Prostate gland (tissue), 2 donors: ENCODE measurements at regions not wholly inside any gene's neighbourhood (a gene's known extent, or its start where the extent isn't known, plus 50 kb on each side); places are given as distances from the start of the nearest gene placed in this dataset.

Experiments used
- DNase-seq: peaks from one replicate; pipeline ENCODE4 v3.0.0-alpha.2; 2019; ENCODE audit warnings: low spot score
- H3K27ac ChIP-seq, 2 donors: fragments of 200-600 bp; sonication (generic); 2 replicates each; pipeline ENCODE4 v1.5.1; 2017 to 2019
- H3K27me3 ChIP-seq: fragments of 200-600 bp; sonication (generic); replicated peaks from 2 replicates; pipeline ENCODE4 v1.5.1; 2019; ENCODE audit not compliant: insufficient read depth
- H3K36me3 ChIP-seq, 2 donors: fragments of 200-600 bp; sonication (generic); 1 replicate in 1 of 2; 2 replicates in 1 of 2; pipeline versions ENCODE4 v1.5.1 to v1.8.1; 2017 to 2019
- H3K4me1 ChIP-seq: fragments of 200-600 bp; sonication (generic); replicated peaks from 2 replicates; pipeline ENCODE4 v1.5.1; 2019
- H3K4me3 ChIP-seq, 2 donors: fragments of 200-600 bp; sonication (generic); 2 replicates each; pipeline ENCODE4 v1.5.1; 2017 to 2019
- H3K9me3 ChIP-seq: fragments of 200-600 bp; sonication (generic); 2 replicates; pipeline ENCODE4 v1.5.1; 2017
- CTCF ChIP-seq, 4 experiments: fragments of 200-600 bp in 2 of 4; fragments of 450-650 bp in 2 of 4; sonication (generic) in 2 of 4; IDR thresholded peaks; 1 replicate in 3 of 4; 2 replicates in 1 of 4; pipeline ENCODE4 v1.5.1; 2016 to 2019; ENCODE audit warnings: antibody characterized with exemption in 4 of 4, mild to moderate bottlenecking in 2 of 4, moderate library complexity in 2 of 4
- POLR2A ChIP-seq: fragments of 450-650 bp; IDR thresholded peaks from one replicate; pipeline ENCODE4 v1.6.1; 2016; ENCODE audit warnings: antibody characterized with exemption, mild to moderate bottlenecking
- POLR2AphosphoS5 ChIP-seq: sonication (generic); formaldehyde crosslinking; IDR thresholded peaks from one replicate; pipeline ENCODE4 v1.6.1; 2017; ENCODE audit warnings: antibody characterized with exemption
- WGBS: methylation state at CpG from one replicate; pipeline ENCODE4 v1.1.5; 2018; 5-methylcytosine and 5-hydroxymethylcytosine counted together
- intact Hi-C: fragments of 100-400 bp; cut with DNase I; formaldehyde crosslinking; loops from one replicate; pipeline ENCODE4 v1.14.2; 2022

GRCh38 chr1:234932106-234932505 is 196.5 kb downstream of the TOMM20 start:
- no peak for DNase-seq
- 96% methylated on average over 12 of the region's 12 CpGs for WGBS
- Histone ChIP-seq H3K27me3 (no peaks in the 10 kb centered on the region), H3K27ac (no peak overlapping the region), H3K4me1 (no peaks in the 10 kb centered on the region), H3K36me3 (no peaks in the 10 kb centered on the region), H3K4me3 (no peak overlapping the region), H3K9me3 (no peaks in the 10 kb centered on the region)
- TF ChIP-seq CTCF (IDR thresholded peaks at IDR 0.05) (no peak), POLR2A (no peak), POLR2AphosphoS5 (no peak)
- intact Hi-C loops, result no loop called here

- DNase-seq, result no peak
- Histone ChIP-seq H3K4me1 (no peaks in the 10 kb centered on the region), H3K36me3 (no peaks in the 10 kb centered on the region), H3K9me3 (no peaks in the 10 kb centered on the region), H3K27ac (no peak overlapping the region), H3K27me3 (no peaks in the 10 kb centered on the region), H3K4me3 (no peak overlapping the region)
- WGBS, result 94% methylated on average over 4 of the region's 4 CpGs
- intact Hi-C loops, result no loop called here
- TF ChIP-seq POLR2A (no peak), CTCF (IDR thresholded peaks at IDR 0.05) (no peak), POLR2AphosphoS5 (no peak)
Measured at GRCh38 chr1:234931404-234931973, 197.1 kb downstream of the TOMM20 start.

- Histone ChIP-seq H3K36me3 (no peaks in the 10 kb centered on the region), H3K4me3 (no peak overlapping the region), H3K4me1 (peaks cover 3% of the 10 kb centered on the region), H3K27ac (no peak overlapping the region), H3K27me3 (no peaks in the 10 kb centered on the region), H3K9me3 (no peaks in the 10 kb centered on the region)
- DNase-seq, result no peak
- TF ChIP-seq POLR2A (no peak), POLR2AphosphoS5 (no peak), CTCF (IDR thresholded peaks at IDR 0.05) (no peak)
- intact Hi-C loops, result loop anchor here (5.0 kb wide), 1 partner anchor 33 kb away; no protein-coding TSS in a partner anchor
- 89% methylated on average over 3 of the region's 3 CpGs for WGBS
Measured at GRCh38 chr1:234929369-234929768, 199.3 kb downstream of the TOMM20 start.

GRCh38 chr1:234928642-234929041 is 200.0 kb downstream of the TOMM20 start:
- no peak for DNase-seq

More at GRCh38 chr1:234928642-234929041, 200.0 kb downstream of the TOMM20 start:
- Histone ChIP-seq H3K27ac (no peak overlapping the region), H3K4me3 (no peak overlapping the region), H3K9me3 (no peaks in the 10 kb centered on the region), H3K4me1 (peaks cover 3% of the 10 kb centered on the region), H3K36me3 (no peaks in the 10 kb centered on the region), H3K27me3 (no peaks in the 10 kb centered on the region)
- 54% methylated on average over 5 of the region's 5 CpGs for WGBS
- intact Hi-C loops, result loop anchor here (5.0 kb wide), 1 partner anchor 34 kb away; no protein-coding TSS in a partner anchor
- TF ChIP-seq POLR2AphosphoS5 (no peak), POLR2A (no peak), CTCF (IDR thresholded peaks at IDR 0.05) (no peak)
